Ascending aorta (tissue), 2 donors: ENCODE measurements at regions not wholly inside any gene's neighbourhood (a gene's known extent, or its start where the extent isn't known, plus 50 kb on each side); places are given as distances from the start of the nearest gene placed in this dataset.

Source experiments
- DNase-seq, 2 donors: peaks; one replicate each; pipeline ENCODE4 v3.0.0-alpha.2; 2019; ENCODE audit warnings: low spot score in 2 of 2
- H3K27ac ChIP-seq, 2 donors: fragments of 200-600 bp; sonication (generic); one replicate each; pipeline ENCODE4 v1.5.1; 2016 to 2017; ENCODE audit warnings: mild to moderate bottlenecking in 1 of 2
- H3K27me3 ChIP-seq: fragments of 200-600 bp; sonication (generic); one replicate; pipeline ENCODE4 v1.5.1; 2017
- H3K36me3 ChIP-seq, 2 donors: fragments of 200-600 bp; sonication (generic); one replicate each; pipeline ENCODE4 v1.5.1; 2016
- H3K4me1 ChIP-seq, 2 donors: fragments of 200-600 bp; sonication (generic); one replicate each; pipeline ENCODE4 v1.5.1; 2016 to 2017; ENCODE audit warnings: mild to moderate bottlenecking in 1 of 2
- H3K4me3 ChIP-seq, 2 donors: fragments of 200-600 bp; sonication (generic); one replicate each; pipeline ENCODE4 v1.5.1; 2016 to 2017; ENCODE audit warnings: mild to moderate bottlenecking in 1 of 2
- H3K9me3 ChIP-seq, 2 donors: fragments of 200-600 bp; sonication (generic); one replicate each; pipeline ENCODE4 v1.5.1; 2016
- intact Hi-C: fragments of 100-400 bp; cut with DNase I; formaldehyde crosslinking; loops from one replicate; pipeline ENCODE4 v1.15.1; 2023
- TF ChIP-seq, protein P1 (sequence below), 3 experiments: fragments of 200-600 bp in 2 of 3; fragments of 450-650 bp in 1 of 3; sonication (generic) in 2 of 3; IDR thresholded peaks; one replicate each; pipeline ENCODE4 v1.5.1; 2016 to 2019; ENCODE audit warnings: antibody characterized with exemption in 3 of 3, mild to moderate bottlenecking in 1 of 3, moderate library complexity in 1 of 3

DNA sequence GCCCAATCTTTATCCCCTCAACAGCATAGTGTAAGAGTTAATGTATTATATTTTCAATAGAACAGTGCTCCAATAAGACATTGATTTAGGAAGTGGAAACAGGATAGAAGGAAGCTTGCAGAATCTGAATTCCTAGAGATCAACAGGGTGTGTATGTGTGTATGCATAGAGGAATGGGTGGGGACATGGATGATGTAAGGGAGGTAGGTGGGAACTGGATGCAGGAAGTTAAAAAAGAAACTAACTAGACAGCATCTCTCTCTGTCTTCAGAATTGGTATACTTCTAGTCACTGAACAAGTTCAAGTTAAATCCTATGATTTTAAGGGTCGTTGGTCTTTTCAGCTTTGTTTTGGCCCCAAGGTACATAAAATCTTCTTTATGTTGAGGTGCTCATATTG lies 196.6 kb downstream of the PMAIP1 start:
- Histone ChIP-seq H3K36me3 (no peaks in the 10 kb centered on the region), H3K9me3 (no peaks in the 10 kb centered on the region), H3K4me3 (no peak overlapping the region), H3K4me1 (no peaks in the 10 kb centered on the region), H3K27ac (no peak overlapping the region), H3K27me3 (no peaks in the 10 kb centered on the region)
- intact Hi-C loops = no loop called here
- no peak for DNase-seq
- TF ChIP-seq, protein P1, sequence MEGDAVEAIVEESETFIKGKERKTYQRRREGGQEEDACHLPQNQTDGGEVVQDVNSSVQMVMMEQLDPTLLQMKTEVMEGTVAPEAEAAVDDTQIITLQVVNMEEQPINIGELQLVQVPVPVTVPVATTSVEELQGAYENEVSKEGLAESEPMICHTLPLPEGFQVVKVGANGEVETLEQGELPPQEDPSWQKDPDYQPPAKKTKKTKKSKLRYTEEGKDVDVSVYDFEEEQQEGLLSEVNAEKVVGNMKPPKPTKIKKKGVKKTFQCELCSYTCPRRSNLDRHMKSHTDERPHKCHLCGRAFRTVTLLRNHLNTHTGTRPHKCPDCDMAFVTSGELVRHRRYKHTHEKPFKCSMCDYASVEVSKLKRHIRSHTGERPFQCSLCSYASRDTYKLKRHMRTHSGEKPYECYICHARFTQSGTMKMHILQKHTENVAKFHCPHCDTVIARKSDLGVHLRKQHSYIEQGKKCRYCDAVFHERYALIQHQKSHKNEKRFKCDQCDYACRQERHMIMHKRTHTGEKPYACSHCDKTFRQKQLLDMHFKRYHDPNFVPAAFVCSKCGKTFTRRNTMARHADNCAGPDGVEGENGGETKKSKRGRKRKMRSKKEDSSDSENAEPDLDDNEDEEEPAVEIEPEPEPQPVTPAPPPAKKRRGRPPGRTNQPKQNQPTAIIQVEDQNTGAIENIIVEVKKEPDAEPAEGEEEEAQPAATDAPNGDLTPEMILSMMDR (IDR thresholded peaks at IDR 0.05) = no peak

DNA sequence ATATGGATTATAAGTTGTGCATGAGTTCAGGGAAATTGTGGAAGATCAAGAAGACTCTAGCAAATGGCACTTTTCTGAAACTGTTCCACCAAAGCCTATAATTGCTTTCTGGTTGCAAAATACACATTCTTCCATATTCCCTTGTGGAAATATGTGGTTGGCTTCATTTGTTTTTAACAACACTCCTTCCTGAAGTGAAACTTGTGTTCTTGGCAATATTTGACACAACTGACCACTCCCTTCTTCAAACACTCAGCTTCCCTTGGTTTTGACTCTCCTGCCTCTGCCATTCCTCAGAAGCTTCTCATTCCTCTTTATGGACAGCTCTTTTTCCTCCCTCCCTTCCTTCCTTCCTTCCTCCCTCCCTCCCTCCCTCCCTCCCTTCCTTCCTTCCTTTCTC lies 192.3 kb downstream of the PMAIP1 start:
- Histone ChIP-seq H3K36me3 (no peaks in the 10 kb centered on the region), H3K4me1 (no peaks in the 10 kb centered on the region), H3K4me3 (no peak overlapping the region), H3K27ac (no peak overlapping the region), H3K9me3 (no peaks in the 10 kb centered on the region), H3K27me3 (no peaks in the 10 kb centered on the region)
- intact Hi-C loops = no loop called here
- TF ChIP-seq, protein P1 (IDR thresholded peaks at IDR 0.05) = no peak
- no peak for DNase-seq

DNA sequence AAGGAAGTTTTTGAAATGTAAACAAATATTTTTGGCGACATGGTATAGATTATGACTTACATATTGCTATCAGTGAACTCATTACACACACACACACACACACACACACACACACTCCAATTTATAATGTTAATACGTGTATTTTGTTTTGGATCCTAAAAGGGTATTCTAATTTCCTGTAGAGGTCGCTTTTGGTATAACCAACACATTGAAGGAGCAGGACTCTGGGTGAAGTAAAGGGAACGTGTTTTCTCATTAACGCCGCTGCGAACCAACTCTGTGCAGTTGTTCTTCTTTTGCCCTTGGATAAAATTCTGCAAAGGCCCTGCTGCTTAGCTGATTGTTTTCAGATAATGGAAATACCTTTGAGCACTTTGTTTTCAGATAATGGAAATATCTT lies 190.4 kb downstream of the PMAIP1 start:
- no peak for DNase-seq
- Histone ChIP-seq H3K4me3 (no peak overlapping the region), H3K27me3 (no peaks in the 10 kb centered on the region), H3K4me1 (no peaks in the 10 kb centered on the region), H3K9me3 (no peaks in the 10 kb centered on the region), H3K36me3 (no peaks in the 10 kb centered on the region), H3K27ac (no peak overlapping the region)
- intact Hi-C loops = no loop called here
- TF ChIP-seq, protein P1 (IDR thresholded peaks at IDR 0.05) = no peak

DNA sequence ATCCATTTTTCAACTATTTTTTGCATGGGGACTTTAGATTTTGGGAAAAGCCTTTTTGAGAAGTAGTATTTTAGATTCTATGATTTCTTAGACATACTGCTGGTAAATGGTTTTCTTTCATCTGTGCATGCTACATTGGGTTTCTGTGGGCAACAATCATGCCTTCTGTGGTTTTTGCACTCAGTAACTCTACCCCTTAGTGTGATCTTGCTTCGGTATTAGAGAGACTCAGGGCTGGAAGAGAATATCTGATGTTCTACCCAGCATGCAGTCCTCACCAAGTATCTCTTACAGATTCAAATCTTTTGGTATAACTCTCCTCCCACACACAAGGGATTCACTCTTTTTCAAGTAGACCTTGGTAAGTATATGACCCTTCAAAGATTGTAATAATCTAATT lies 183.0 kb downstream of the PMAIP1 start:
- Histone ChIP-seq H3K36me3 (no peaks in the 10 kb centered on the region), H3K27me3 (no peaks in the 10 kb centered on the region), H3K4me1 (no peaks in the 10 kb centered on the region), H3K9me3 (no peaks in the 10 kb centered on the region), H3K27ac (no peak overlapping the region), H3K4me3 (no peak overlapping the region)
- DNase-seq = no peak
- TF ChIP-seq, protein P1 (IDR thresholded peaks at IDR 0.05) = no peak
- intact Hi-C loops = no loop called here

DNA sequence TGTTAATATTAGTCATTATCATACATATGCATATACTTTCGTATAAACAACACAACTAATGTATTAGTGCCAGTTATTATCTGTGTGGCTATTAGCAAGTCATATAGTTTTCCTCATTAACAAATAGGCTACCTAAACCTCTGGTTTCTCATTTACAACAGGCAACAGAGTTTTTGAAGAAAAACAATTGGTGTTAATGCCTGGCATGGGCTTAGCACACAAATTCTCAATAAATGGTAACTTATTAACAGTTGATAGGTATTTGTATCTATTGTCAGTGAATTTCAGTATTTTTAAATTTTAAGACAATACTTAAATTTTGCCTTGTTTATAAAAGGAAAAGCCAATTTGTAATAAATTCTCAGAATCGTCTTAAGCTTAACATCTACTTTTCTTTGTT lies 182.5 kb downstream of the PMAIP1 start:
- Histone ChIP-seq H3K4me1 (no peaks in the 10 kb centered on the region), H3K27ac (no peak overlapping the region), H3K4me3 (no peak overlapping the region), H3K36me3 (no peaks in the 10 kb centered on the region), H3K27me3 (no peaks in the 10 kb centered on the region), H3K9me3 (no peaks in the 10 kb centered on the region)
- DNase-seq = no peak
- intact Hi-C loops = no loop called here
- TF ChIP-seq, protein P1 (IDR thresholded peaks at IDR 0.05) = no peak

DNA sequence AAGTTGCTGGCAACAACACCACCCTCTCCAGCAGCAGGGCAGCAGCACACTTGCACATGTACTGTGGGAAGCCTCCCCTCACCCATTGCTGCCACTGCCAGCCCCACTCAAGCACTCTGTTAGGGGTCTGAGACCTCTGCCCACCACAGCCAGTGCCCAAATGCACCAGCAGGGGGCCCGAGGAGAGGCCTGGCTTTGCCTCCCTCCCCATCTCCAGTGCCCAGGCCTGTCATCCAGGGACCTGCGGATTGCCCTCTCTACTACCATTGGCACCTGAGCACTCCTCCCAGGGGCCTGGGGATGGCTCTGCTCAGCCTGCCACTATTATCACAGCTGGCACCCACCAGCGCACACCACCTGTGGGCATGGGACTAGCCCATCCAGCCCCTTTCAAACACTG lies 175.7 kb downstream of the PMAIP1 start:
- TF ChIP-seq, protein P1 (IDR thresholded peaks at IDR 0.05) = no peak
- Histone ChIP-seq H3K4me1 (no peaks in the 10 kb centered on the region), H3K27me3 (no peaks in the 10 kb centered on the region), H3K36me3 (no peaks in the 10 kb centered on the region), H3K27ac (no peak overlapping the region), H3K4me3 (no peak overlapping the region), H3K9me3 (no peaks in the 10 kb centered on the region)
- no peak for DNase-seq
- intact Hi-C loops = no loop called here
